Heart left ventricle (tissue), 16 donors: ENCODE measurements at regions not wholly inside any gene's neighbourhood (a gene's known extent, or its start where the extent isn't known, plus 50 kb on each side); places are given as distances from the start of the nearest gene placed in this dataset.

Source experiments
- ATAC-seq, 4 donors: fragments of 200-7000 bp; cut with Tn5 transposase; one replicate each; pipeline ENCODE4 v1.9.1; 2020 to 2022; ENCODE audit warnings: moderate library complexity in 4 of 4, mild to moderate bottlenecking in 3 of 4, moderate number of reproducible peaks in 1 of 4
- DNase-seq, 5 donors: peaks; one replicate each; pipeline ENCODE4 v3.0.0-alpha.2; 2020
- H3K27ac ChIP-seq, 12 donors: fragments of 200-600 bp; sonication (generic) in 4 of 12; one replicate each; pipeline versions ENCODE4 v1.5.0 to v1.8.0; 2016 to 2022; ENCODE audit warnings: mild to moderate bottlenecking in 2 of 12
- H3K27me3 ChIP-seq, 9 donors: fragments of 200-600 bp; sonication (generic) in 2 of 9; one replicate each; pipeline versions ENCODE4 v1.5.1 to v1.8.0; 2016 to 2022; ENCODE audit warnings: mild to moderate bottlenecking in 3 of 9
- H3K36me3 ChIP-seq, 9 donors: fragments of 200-600 bp; sonication (generic) in 2 of 9; one replicate each; pipeline versions ENCODE4 v1.5.0 to v1.8.0; 2018 to 2022; ENCODE audit warnings: mild to moderate bottlenecking in 2 of 9
- H3K4me1 ChIP-seq, 12 donors: fragments of 200-600 bp; sonication (generic) in 4 of 12; one replicate each; pipeline versions ENCODE4 v1.5.0 to v1.8.0; 2016 to 2022; ENCODE audit warnings: mild to moderate bottlenecking in 3 of 12
- H3K4me3 ChIP-seq, 12 donors: fragments of 200-600 bp; sonication (generic) in 4 of 12; one replicate each; pipeline versions ENCODE4 v1.5.0 to v1.8.0; 2017 to 2022; ENCODE audit warnings: mild to moderate bottlenecking in 9 of 12, moderate library complexity in 4 of 12
- H3K9me3 ChIP-seq, 12 donors: fragments of 200-600 bp; sonication (generic) in 4 of 12; one replicate each; pipeline versions ENCODE4 v1.5.0 to v1.8.0; 2016 to 2022; ENCODE audit warnings: mild to moderate bottlenecking in 1 of 12
- CTCF ChIP-seq, 12 donors: fragments of 200-600 bp; sonication (generic) in 4 of 12; IDR thresholded peaks; one replicate each; pipeline versions ENCODE4 v1.5.0 to v1.8.0; 2018 to 2022; ENCODE audit warnings: antibody characterized with exemption in 12 of 12, mild to moderate bottlenecking in 5 of 12
- POLR2A ChIP-seq, 2 donors: fragments of 450-650 bp; IDR thresholded peaks; one replicate each; pipeline ENCODE4 v1.6.1; 2017; ENCODE audit warnings: antibody characterized with exemption in 2 of 2, mild to moderate bottlenecking in 2 of 2, moderate library complexity in 2 of 2
- WGBS, 4 donors: extraction: QIAGEN DNeasy Blood & Tissue Kit in 2 of 4; methylation state at CpG; one replicate each; pipeline versions ENCODE4 v1.1.5 to v1.1.7; 2013 to 2018; 5-methylcytosine and 5-hydroxymethylcytosine counted together
- intact Hi-C, 10 donors: fragments of 100-400 bp; cut with DNase I; formaldehyde crosslinking; loops; one replicate each; pipeline versions ENCODE4 v1.11.1 to v1.14.2; 2022
- donor health status: ischemic (EF 13 %, LVEDD 7.1; RV severe dilation, severe dysfunction).
- donor health status: healthy with polysubstance abuse.
- donor health status: DM: no; HTN: yes; CAD: no.
- donor health status: DM: no; HTN: no; CAD: no.
- donor health status: ischemic (EF 25% LVEDD 6.9; RV normal size, moderate dysfunction).
- donor health status: ischemic (EF 25% LVEDD 5.7; RV mildly dilated, moderate dysfunction).
- donor health status: healthy.
- donor health status: DM: yes; HTN: yes; CAD: no.
- donor health status: ischemic (EF 35%, LVEDD 5.7; RV mildly dilated, moderate dysfunction).
- donor health status: nonischemic (EF 11% LVEDD 7.7; RV severe dilation, severe dysfunction).
- donor health status: DM: yes; HTN: yes; CAD: no.
- donor health status: PGD.
- donor health status: ischemic (EF 29% LVEDD 5.4; RV normal size, mild dysfunction).
- donor health status: nonischemic (EF 23%, LVEDD 6.1; RV moderate dilation, normal function).

- no peaks in the 10 kb centered on the region for H3K36me3 ChIP-seq
- no peak for TF ChIP-seq CTCF (IDR thresholded peaks at IDR 0.05)
- TF ChIP-seq POLR2A (IDR thresholded peaks at IDR 0.05) = no peak
- 67 to 82% (median 71%) methylated on average over 3 of the region's 3 CpGs for WGBS, 4 donors
- DNase-seq (no peak), ATAC-seq (no peak)
- H3K9me3 ChIP-seq = peaks cover 0 to 2% (median 0%) of the 10 kb centered on the region in 12 donors
- no peak overlapping the region for H3K27ac ChIP-seq
- H3K27me3 ChIP-seq = peaks cover 0 to 63% (median 11%) of the 10 kb centered on the region in 9 donors
- intact Hi-C loops = no loop called here
- H3K4me1 ChIP-seq = no peaks in the 10 kb centered on the region
- no peak overlapping the region for H3K4me3 ChIP-seq
These were observed 231.6 kb downstream of the ABHD5 start for GRCh38 chr3:43922374-43922773.

- Histone ChIP-seq H3K9me3 (no peaks in the 10 kb centered on the region), H3K4me3 (no peak overlapping the region), H3K36me3 (no peaks in the 10 kb centered on the region), H3K27me3 (peaks cover 0 to 66% (median 11%) of the 10 kb centered on the region in 9 donors), H3K27ac (no peak overlapping the region), H3K4me1 (no peaks in the 10 kb centered on the region)
- ATAC-seq (no peak), DNase-seq (no peak)
- intact Hi-C loops = no loop called here
- TF ChIP-seq CTCF (IDR thresholded peaks at IDR 0.05) (no peak), POLR2A (IDR thresholded peaks at IDR 0.05) (no peak)
- WGBS, 4 donors = 35 to 41% (median 39%) methylated on average over 13 of the region's 13 CpGs
These were observed 232.6 kb downstream of the ABHD5 start for GRCh38 chr3:43923104-43923882.

GRCh38 chr3:43926055-43926454 is 235.3 kb downstream of the ABHD5 start:
- Histone ChIP-seq H3K4me3 (no peak overlapping the region), H3K27ac (no peak overlapping the region), H3K36me3 (no peaks in the 10 kb centered on the region), H3K4me1 (no peaks in the 10 kb centered on the region), H3K27me3 (peaks cover 0 to 61% (median 11%) of the 10 kb centered on the region in 9 donors), H3K9me3 (no peaks in the 10 kb centered on the region)
- intact Hi-C loops = no loop called here
- 42 to 60% (median 43%) methylated on average over 5 of the region's 5 CpGs for WGBS, 4 donors
- no peak for ATAC-seq
- DNase-seq = no peak
- no peak for TF ChIP-seq CTCF (IDR thresholded peaks at IDR 0.05)
- TF ChIP-seq POLR2A (IDR thresholded peaks at IDR 0.05) = no peak

DNA sequence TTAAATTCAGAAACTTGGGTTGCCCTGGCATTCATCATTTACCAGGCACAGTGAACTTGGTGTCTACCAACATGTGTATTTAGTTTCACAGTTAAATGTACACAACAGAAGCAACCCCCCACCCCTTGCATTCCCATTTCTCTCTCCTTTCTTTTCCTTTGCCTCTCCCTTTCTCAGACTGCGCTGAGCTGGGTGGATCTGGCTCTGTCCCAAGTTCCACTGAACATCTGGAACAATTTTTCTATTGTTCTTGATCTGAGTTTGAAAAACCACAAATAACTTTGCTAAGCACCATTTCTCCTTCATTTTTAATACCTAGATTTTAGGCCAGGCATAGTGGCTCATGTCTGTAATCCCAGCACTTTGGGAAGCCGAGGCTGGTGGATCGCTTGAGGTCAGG is 242.2 kb downstream of the ABHD5 start:
- Histone ChIP-seq H3K36me3 (no peaks in the 10 kb centered on the region), H3K4me1 (no peaks in the 10 kb centered on the region), H3K27me3 (peaks cover 0 to 2% (median 0%) of the 10 kb centered on the region in 9 donors), H3K4me3 (no peak overlapping the region), H3K27ac (no peak overlapping the region), H3K9me3 (peaks cover 0 to 14% (median 0%) of the 10 kb centered on the region in 12 donors)
- ATAC-seq (no peak), DNase-seq (no peak)
- TF ChIP-seq POLR2A (IDR thresholded peaks at IDR 0.05) = no peak
- no peak for TF ChIP-seq CTCF (IDR thresholded peaks at IDR 0.05)
- WGBS, 4 donors = 58 to 79% (median 65%) methylated on average over 3 of the region's 3 CpGs
- intact Hi-C loops = no loop called here
